Ovary (tissue), 3 donors: ENCODE measurements at regions not wholly inside any gene's neighbourhood (a gene's known extent, or its start where the extent isn't known, plus 50 kb on each side); places are given as distances from the start of the nearest gene placed in this dataset.

Source experiments
- EP300 ChIP-seq: sonication (generic); formaldehyde crosslinking; IDR thresholded peaks from one replicate; pipeline ENCODE4 v1.6.1; 2017; ENCODE audit warnings: antibody characterized with exemption
- POLR2A ChIP-seq: fragments of 450-650 bp; IDR thresholded peaks from one replicate; pipeline ENCODE4 v1.6.1; 2017; ENCODE audit warnings: antibody characterized with exemption, mild to moderate bottlenecking, moderate library complexity
- TF ChIP-seq, protein P1 (sequence below), 3 donors: fragments of 450-650 bp in 2 of 3; fragments of 200-600 bp in 1 of 3; IDR thresholded peaks; one replicate each; pipeline versions ENCODE4 v1.5.1 to v1.8.0; 2016 to 2022; ENCODE audit warnings: antibody characterized with exemption in 3 of 3, mild to moderate bottlenecking in 1 of 3
- donor health status: DM: no; HTN: no; CAD: no.

DNA sequence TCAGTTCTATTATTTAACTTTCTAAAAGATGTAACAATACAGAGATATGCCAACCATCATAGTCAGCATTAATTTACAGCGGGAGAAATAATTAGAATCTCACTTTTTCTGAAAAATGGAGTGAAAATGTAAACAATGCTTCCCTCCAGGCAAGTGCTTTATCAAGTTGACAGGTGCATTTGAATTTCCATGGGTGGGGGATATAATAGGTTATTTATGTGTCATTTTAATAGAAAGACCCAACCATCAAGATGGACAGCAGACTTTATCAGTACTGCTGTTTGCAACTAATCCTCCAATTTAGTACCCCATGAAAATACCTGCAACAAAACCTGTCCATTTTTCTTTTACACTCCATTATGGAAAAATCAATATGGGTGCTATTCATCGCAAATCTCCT is 780.1 kb downstream of the TFAP2A start:
- TF ChIP-seq, protein P1, sequence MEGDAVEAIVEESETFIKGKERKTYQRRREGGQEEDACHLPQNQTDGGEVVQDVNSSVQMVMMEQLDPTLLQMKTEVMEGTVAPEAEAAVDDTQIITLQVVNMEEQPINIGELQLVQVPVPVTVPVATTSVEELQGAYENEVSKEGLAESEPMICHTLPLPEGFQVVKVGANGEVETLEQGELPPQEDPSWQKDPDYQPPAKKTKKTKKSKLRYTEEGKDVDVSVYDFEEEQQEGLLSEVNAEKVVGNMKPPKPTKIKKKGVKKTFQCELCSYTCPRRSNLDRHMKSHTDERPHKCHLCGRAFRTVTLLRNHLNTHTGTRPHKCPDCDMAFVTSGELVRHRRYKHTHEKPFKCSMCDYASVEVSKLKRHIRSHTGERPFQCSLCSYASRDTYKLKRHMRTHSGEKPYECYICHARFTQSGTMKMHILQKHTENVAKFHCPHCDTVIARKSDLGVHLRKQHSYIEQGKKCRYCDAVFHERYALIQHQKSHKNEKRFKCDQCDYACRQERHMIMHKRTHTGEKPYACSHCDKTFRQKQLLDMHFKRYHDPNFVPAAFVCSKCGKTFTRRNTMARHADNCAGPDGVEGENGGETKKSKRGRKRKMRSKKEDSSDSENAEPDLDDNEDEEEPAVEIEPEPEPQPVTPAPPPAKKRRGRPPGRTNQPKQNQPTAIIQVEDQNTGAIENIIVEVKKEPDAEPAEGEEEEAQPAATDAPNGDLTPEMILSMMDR (IDR thresholded peaks at IDR 0.05): no peak
- TF ChIP-seq EP300 (no peak), POLR2A (no peak)
